Uterus (tissue), 3 donors: ENCODE measurements at regions not wholly inside any gene's neighbourhood (a gene's known extent, or its start where the extent isn't known, plus 50 kb on each side); places are given as distances from the start of the nearest gene placed in this dataset.

ENCODE experiments used
- DNase-seq, 2 donors: peaks; one replicate each; pipeline ENCODE4 v3.0.0-alpha.2; 2019 to 2020
- H3K27ac ChIP-seq, 2 donors: fragments of 200-600 bp; sonication (generic); 1 replicate in 1 of 2; 2 replicates in 1 of 2; pipeline ENCODE4 v1.5.1; 2016 to 2018
- H3K27me3 ChIP-seq, 2 donors: fragments of 200-600 bp; sonication (generic); one replicate each; pipeline ENCODE4 v1.5.1; 2018 to 2019; ENCODE audit warnings: control low read depth in 1 of 2
- H3K36me3 ChIP-seq, 2 donors: fragments of 200-600 bp; sonication (generic); one replicate each; pipeline ENCODE4 v1.5.1; 2019; ENCODE audit warnings: control low read depth in 1 of 2
- H3K4me1 ChIP-seq, 2 donors: fragments of 200-600 bp; sonication (generic); one replicate each; pipeline ENCODE4 v1.5.1; 2018 to 2019; ENCODE audit warnings: control low read depth in 1 of 2
- H3K4me3 ChIP-seq, 2 donors: fragments of 200-600 bp; sonication (generic); 1 replicate in 1 of 2; 2 replicates in 1 of 2; pipeline ENCODE4 v1.5.1; 2018 to 2019; ENCODE audit warnings: mild to moderate bottlenecking in 1 of 2
- H3K9me3 ChIP-seq, 2 donors: fragments of 200-600 bp; sonication (generic); one replicate each; pipeline ENCODE4 v1.5.1; 2019; ENCODE audit warnings: control low read depth in 1 of 2
- POLR2A ChIP-seq, 2 donors: fragments of 450-650 bp; IDR thresholded peaks; one replicate each; pipeline ENCODE4 v1.6.1; 2016; ENCODE audit warnings: antibody characterized with exemption in 2 of 2, mild to moderate bottlenecking in 1 of 2, moderate library complexity in 1 of 2
- intact Hi-C: fragments of 100-400 bp; cut with DNase I; formaldehyde crosslinking; loops from one replicate; pipeline ENCODE4 v1.15.1; 2023; ENCODE audit warnings: low total_unique reads
- TF ChIP-seq, protein P1 (sequence below), 4 experiments: fragments of 200-600 bp in 2 of 4; fragments of 450-650 bp in 2 of 4; sonication (generic) in 2 of 4; IDR thresholded peaks; one replicate each; pipeline ENCODE4 v1.5.1; 2016 to 2019; ENCODE audit warnings: antibody characterized with exemption in 4 of 4, mild to moderate bottlenecking in 2 of 4, moderate library complexity in 1 of 4
- donor health status: DM: yes; HTN: yes; CAD: no.

DNA sequence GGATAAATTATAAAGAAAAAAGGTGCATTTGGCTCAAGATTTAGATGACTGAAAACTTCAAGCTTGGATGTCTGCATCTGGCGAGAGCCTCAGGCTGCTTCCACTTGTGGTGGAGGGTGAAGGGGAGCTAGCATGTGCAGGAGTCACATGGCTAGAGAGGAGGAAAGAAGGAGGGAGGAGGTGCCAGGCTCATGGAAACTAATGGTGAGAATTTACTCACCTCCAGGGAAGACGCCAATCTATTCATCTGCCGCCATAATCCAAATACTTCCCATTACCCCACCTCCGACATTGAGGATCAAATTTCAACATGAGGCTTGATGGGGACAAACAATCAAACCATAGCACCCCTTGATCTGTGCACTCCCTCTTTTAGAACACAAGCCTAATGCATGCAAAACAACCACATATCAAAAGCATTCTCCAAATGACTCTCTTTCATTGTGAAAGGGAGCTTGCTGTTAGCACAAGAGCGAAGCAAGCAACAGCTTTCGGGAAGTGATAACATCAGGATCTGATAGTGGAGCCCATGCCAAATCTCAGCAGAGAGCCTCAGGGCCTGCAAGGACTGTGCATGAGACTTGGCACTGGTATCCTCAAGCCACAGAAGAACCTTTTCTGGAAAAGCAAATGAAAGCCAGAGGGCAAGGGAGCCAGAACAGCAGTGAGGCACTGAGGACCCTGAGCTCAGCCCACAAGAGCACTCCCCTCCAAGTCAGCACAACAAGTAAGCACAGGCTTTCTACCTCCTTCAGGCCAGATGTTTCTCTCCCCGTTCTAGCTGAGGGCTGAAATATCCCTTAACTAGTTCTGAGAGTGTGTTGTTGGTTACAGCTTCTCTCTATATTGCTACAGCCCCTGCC lies 50.2 kb upstream of the THBS1 start:
- Histone ChIP-seq H3K27me3 (no peaks in the 10 kb centered on the region), H3K36me3 (no peaks in the 10 kb centered on the region), H3K27ac (no peak overlapping the region), H3K9me3 (no peaks in the 10 kb centered on the region), H3K4me3 (no peak overlapping the region), H3K4me1 (no peaks in the 10 kb centered on the region)
- TF ChIP-seq, protein P1, sequence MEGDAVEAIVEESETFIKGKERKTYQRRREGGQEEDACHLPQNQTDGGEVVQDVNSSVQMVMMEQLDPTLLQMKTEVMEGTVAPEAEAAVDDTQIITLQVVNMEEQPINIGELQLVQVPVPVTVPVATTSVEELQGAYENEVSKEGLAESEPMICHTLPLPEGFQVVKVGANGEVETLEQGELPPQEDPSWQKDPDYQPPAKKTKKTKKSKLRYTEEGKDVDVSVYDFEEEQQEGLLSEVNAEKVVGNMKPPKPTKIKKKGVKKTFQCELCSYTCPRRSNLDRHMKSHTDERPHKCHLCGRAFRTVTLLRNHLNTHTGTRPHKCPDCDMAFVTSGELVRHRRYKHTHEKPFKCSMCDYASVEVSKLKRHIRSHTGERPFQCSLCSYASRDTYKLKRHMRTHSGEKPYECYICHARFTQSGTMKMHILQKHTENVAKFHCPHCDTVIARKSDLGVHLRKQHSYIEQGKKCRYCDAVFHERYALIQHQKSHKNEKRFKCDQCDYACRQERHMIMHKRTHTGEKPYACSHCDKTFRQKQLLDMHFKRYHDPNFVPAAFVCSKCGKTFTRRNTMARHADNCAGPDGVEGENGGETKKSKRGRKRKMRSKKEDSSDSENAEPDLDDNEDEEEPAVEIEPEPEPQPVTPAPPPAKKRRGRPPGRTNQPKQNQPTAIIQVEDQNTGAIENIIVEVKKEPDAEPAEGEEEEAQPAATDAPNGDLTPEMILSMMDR (IDR thresholded peaks at IDR 0.05): no peak
- no peak for TF ChIP-seq POLR2A (IDR thresholded peaks at IDR 0.05)
- DNase-seq: no peak
- intact Hi-C loops: no loop called here
